GM18870 (cell line): ENCODE measurements at regions not wholly inside any gene's neighbourhood (a gene's known extent, or its start where the extent isn't known, plus 50 kb on each side); places are given as distances from the start of the nearest gene placed in this dataset.

Experiments used
- ATAC-seq: cut with Tn5 transposase; IDR thresholded peaks from one replicate; pipeline ENCODE4 v1.9.1; 2021; ENCODE audit warnings: moderate library complexity; ENCODE audit not compliant: unreplicated experiment

GRCh38 chr9:89986190-89986589 is 381.4 kb downstream of the GADD45G start:
- no peak for ATAC-seq

- ATAC-seq: no peak
These were observed 383.6 kb downstream of the GADD45G start for GRCh38 chr9:89988458-89988857.

GRCh38 chr9:89991204-89991790 is 386.5 kb downstream of the GADD45G start:
- no peak for ATAC-seq

- ATAC-seq: no peak
These were observed 387.8 kb downstream of the GADD45G start for GRCh38 chr9:89992326-89993198.

- ATAC-seq: no peak
These were observed 389.1 kb downstream of the GADD45G start for GRCh38 chr9:89993678-89994630.

- no peak for ATAC-seq
These were observed 390.3 kb downstream of the GADD45G start for GRCh38 chr9:89994988-89995613.

- ATAC-seq: no peak
These were observed 391.3 kb downstream of the GADD45G start for GRCh38 chr9:89996116-89996515.

GRCh38 chr9:89996773-89997172 is 392.0 kb downstream of the GADD45G start:
- ATAC-seq: no peak

- no peak for ATAC-seq
These were observed 393.8 kb downstream of the GADD45G start for GRCh38 chr9:89998633-89999032.

GRCh38 chr9:89999176-89999533 is 394.3 kb downstream of the GADD45G start:
- ATAC-seq: no peak

GRCh38 chr9:89999534-90000370 is 394.9 kb downstream of the GADD45G start:
- peak; percentile 96 for ATAC-seq

- ATAC-seq: no peak
These were observed 396.1 kb downstream of the GADD45G start for GRCh38 chr9:90000925-90001324.

GRCh38 chr9:90001747-90002146 is 396.9 kb downstream of the GADD45G start:
- ATAC-seq: no peak

GRCh38 chr9:90002397-90003271 is 397.8 kb downstream of the GADD45G start:
- ATAC-seq: no peak

- ATAC-seq: no peak
These were observed 400.6 kb downstream of the GADD45G start for GRCh38 chr9:90005388-90005787.

GRCh38 chr9:90007516-90008440 is 403.0 kb downstream of the GADD45G start:
- no peak for ATAC-seq

- no peak for ATAC-seq
These were observed 404.6 kb downstream of the GADD45G start for GRCh38 chr9:90009447-90009846.

GRCh38 chr9:90010793-90011192 is 406.0 kb downstream of the GADD45G start:
- ATAC-seq: no peak
